ENCODE measurements at regions not wholly inside any gene's neighbourhood (a gene's known extent, or its start where the extent isn't known, plus 50 kb on each side); places are given as distances from the start of the nearest gene placed in this dataset.

DNA sequence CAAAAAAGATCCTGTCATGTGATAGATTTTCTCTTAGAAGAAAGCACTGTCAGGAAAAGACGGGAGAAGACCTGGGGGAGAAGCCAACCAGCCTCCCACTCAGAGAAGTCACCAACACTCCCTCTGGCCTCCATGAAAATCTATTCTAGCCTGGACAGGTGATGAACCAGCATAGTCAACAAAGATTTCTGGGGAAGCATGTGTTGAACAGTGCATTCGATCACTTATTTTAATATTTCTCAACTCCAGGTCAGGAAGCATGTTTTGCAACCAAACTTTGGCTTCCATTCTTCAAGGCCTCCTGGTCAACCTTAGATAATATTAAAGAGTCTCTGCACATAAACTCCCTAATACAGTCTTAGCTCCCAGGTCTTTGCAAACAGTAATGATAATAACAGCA lies 74.7 kb upstream of the ERCC4 start:
- TF ChIP-seq EZH2phosphoT487 (IDR thresholded peaks at IDR 0.05; ENCODE audit: unreplicated experiment) (no peak), EZH2 (IDR thresholded peaks at IDR 0.05; ENCODE audit: low read depth, unreplicated experiment) (no peak), JUNB (IDR thresholded peaks at IDR 0.05; ENCODE audit: unreplicated experiment) (no peak), POLR2AphosphoS5 (IDR thresholded peaks at IDR 0.05; ENCODE audit: low read depth) (no peak)
- TF ChIP-seq, protein P1, sequence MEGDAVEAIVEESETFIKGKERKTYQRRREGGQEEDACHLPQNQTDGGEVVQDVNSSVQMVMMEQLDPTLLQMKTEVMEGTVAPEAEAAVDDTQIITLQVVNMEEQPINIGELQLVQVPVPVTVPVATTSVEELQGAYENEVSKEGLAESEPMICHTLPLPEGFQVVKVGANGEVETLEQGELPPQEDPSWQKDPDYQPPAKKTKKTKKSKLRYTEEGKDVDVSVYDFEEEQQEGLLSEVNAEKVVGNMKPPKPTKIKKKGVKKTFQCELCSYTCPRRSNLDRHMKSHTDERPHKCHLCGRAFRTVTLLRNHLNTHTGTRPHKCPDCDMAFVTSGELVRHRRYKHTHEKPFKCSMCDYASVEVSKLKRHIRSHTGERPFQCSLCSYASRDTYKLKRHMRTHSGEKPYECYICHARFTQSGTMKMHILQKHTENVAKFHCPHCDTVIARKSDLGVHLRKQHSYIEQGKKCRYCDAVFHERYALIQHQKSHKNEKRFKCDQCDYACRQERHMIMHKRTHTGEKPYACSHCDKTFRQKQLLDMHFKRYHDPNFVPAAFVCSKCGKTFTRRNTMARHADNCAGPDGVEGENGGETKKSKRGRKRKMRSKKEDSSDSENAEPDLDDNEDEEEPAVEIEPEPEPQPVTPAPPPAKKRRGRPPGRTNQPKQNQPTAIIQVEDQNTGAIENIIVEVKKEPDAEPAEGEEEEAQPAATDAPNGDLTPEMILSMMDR (conservative IDR thresholded peaks at IDR 0.05; ENCODE audit: low read depth in 2 of 2), result no peak
- TF ChIP-seq, protein P2, sequence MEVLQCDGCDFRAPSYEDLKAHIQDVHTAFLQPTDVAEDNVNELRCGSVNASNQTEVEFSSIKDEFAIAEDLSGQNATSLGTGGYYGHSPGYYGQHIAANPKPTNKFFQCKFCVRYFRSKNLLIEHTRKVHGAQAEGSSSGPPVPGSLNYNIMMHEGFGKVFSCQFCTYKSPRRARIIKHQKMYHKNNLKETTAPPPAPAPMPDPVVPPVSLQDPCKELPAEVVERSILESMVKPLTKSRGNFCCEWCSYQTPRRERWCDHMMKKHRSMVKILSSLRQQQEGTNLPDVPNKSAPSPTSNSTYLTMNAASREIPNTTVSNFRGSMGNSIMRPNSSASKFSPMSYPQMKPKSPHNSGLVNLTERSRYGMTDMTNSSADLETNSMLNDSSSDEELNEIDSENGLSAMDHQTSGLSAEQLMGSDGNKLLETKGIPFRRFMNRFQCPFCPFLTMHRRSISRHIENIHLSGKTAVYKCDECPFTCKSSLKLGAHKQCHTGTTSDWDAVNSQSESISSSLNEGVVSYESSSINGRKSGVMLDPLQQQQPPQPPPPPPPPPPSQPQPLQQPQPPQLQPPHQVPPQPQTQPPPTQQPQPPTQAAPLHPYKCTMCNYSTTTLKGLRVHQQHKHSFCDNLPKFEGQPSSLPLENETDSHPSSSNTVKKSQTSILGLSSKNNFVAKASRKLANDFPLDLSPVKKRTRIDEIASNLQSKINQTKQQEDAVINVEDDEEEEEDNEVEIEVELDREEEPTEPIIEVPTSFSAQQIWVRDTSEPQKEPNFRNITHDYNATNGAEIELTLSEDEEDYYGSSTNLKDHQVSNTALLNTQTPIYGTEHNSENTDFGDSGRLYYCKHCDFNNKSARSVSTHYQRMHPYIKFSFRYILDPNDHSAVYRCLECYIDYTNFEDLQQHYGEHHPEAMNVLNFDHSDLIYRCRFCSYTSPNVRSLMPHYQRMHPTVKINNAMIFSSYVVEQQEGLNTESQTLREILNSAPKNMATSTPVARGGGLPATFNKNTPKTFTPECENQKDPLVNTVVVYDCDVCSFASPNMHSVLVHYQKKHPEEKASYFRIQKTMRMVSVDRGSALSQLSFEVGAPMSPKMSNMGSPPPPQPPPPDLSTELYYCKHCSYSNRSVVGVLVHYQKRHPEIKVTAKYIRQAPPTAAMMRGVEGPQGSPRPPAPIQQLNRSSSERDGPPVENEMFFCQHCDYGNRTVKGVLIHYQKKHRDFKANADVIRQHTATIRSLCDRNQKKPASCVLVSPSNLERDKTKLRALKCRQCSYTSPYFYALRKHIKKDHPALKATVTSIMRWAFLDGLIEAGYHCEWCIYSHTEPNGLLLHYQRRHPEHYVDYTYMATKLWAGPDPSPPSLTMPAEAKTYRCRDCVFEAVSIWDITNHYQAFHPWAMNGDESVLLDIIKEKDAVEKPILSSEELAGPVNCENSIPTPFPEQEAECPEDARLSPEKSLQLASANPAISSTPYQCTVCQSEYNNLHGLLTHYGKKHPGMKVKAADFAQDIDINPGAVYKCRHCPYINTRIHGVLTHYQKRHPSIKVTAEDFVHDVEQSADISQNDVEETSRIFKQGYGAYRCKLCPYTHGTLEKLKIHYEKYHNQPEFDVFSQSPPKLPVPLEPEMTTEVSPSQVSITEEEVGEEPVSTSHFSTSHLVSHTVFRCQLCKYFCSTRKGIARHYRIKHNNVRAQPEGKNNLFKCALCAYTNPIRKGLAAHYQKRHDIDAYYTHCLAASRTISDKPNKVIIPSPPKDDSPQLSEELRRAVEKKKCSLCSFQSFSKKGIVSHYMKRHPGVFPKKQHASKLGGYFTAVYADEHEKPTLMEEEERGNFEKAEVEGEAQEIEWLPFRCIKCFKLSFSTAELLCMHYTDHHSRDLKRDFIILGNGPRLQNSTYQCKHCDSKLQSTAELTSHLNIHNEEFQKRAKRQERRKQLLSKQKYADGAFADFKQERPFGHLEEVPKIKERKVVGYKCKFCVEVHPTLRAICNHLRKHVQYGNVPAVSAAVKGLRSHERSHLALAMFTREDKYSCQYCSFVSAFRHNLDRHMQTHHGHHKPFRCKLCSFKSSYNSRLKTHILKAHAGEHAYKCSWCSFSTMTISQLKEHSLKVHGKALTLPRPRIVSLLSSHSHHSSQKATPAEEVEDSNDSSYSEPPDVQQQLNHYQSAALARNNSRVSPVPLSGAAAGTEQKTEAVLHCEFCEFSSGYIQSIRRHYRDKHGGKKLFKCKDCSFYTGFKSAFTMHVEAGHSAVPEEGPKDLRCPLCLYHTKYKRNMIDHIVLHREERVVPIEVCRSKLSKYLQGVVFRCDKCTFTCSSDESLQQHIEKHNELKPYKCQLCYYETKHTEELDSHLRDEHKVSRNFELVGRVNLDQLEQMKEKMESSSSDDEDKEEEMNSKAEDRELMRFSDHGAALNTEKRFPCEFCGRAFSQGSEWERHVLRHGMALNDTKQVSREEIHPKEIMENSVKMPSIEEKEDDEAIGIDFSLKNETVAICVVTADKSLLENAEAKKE (CRISPR knock-in tag; IDR thresholded peaks at IDR 0.05), result no peak
- TF ChIP-seq, protein P3, sequence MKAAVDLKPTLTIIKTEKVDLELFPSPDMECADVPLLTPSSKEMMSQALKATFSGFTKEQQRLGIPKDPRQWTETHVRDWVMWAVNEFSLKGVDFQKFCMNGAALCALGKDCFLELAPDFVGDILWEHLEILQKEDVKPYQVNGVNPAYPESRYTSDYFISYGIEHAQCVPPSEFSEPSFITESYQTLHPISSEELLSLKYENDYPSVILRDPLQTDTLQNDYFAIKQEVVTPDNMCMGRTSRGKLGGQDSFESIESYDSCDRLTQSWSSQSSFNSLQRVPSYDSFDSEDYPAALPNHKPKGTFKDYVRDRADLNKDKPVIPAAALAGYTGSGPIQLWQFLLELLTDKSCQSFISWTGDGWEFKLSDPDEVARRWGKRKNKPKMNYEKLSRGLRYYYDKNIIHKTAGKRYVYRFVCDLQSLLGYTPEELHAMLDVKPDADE (IDR thresholded peaks at IDR 0.05), result no peak
